Pancreas (tissue), 10 donors: ENCODE measurements at regions not wholly inside any gene's neighbourhood (a gene's known extent, or its start where the extent isn't known, plus 50 kb on each side); places are given as distances from the start of the nearest gene placed in this dataset.

Experiments used
- ATAC-seq, 4 donors: fragments of 200-7000 bp; cut with Tn5 transposase; one replicate each; pipeline versions ENCODE4 v1.8.0 to v1.9.1; 2020; ENCODE audit warnings: mild to moderate bottlenecking in 4 of 4, moderate library complexity in 4 of 4
- DNase-seq, 6 donors: peaks; one replicate each; pipeline ENCODE4 v3.0.0-alpha.2; 2020
- FAIRE-seq: peaks from 2 replicates; lab custom pipeline; 2012; peaks lifted over from hg19 to GRCh38; lab: Jason Lieb, UNC
- H3K27ac ChIP-seq, 4 donors: fragments of 200-600 bp; sonication (generic); 1 replicate in 3 of 4; 2 replicates in 1 of 4; pipeline versions ENCODE4 v1.5.0 to v1.8.0; 2020
- H3K27me3 ChIP-seq, 4 donors: fragments of 200-600 bp; one replicate each; pipeline ENCODE4 v1.8.0; 2021
- H3K36me3 ChIP-seq, 3 donors: fragments of 200-600 bp; sonication (generic) in 1 of 3; one replicate each; pipeline versions ENCODE4 v1.5.0 to v1.8.0; 2020 to 2021
- H3K4me1 ChIP-seq, 3 donors: fragments of 200-600 bp; one replicate each; pipeline ENCODE4 v1.8.0; 2021
- H3K4me3 ChIP-seq, 4 donors: fragments of 200-600 bp; sonication (generic) in 2 of 4; one replicate each; pipeline versions ENCODE4 v1.5.0 to v1.8.0; 2020 to 2021
- H3K9me3 ChIP-seq, 4 donors: fragments of 200-600 bp; one replicate each; pipeline ENCODE4 v1.8.0; 2021
- CTCF ChIP-seq, 4 donors: fragments of 200-600 bp; sonication (generic) in 3 of 4; IDR thresholded peaks; one replicate each; pipeline versions ENCODE4 v1.5.0 to v1.8.0; 2021; ENCODE audit warnings: antibody characterized with exemption in 4 of 4
- WGBS, 2 donors: extraction: QIAGEN DNeasy Blood & Tissue Kit; methylation state at CpG; one replicate each; pipeline ENCODE4 v1.1.7; 2013; 5-methylcytosine and 5-hydroxymethylcytosine counted together
- intact Hi-C, 3 donors: fragments of 100-400 bp; cut with DNase I; formaldehyde crosslinking; loops; one replicate each; pipeline versions ENCODE4 v1.11.1 to v1.14.2; 2022
- donor health status: healthy with polysubstance abuse.
- donor health status: DM: no; HTN: no; CAD: no; lungs with moderate emphysema.
- donor health status: DM: no; HTN: no; CAD: no.
- donor health status: control.
- donor health status: control.
- donor health status: Bipolar disorder and iron deficiency.
- donor health status: DM: yes; HTN: yes; CAD: no.
- donor health status: DM: no; HTN: no; CAD: no.
- donor health status: DM: no; HTN: no; CAD: no.
- donor health status: DM: yes; HTN: yes; CAD: no.

GRCh38 chr5:116355819-116356601 is 218.6 kb downstream of the SEMA6A start:
- Histone ChIP-seq H3K9me3 (no peaks in the 10 kb centered on the region), H3K4me1 (no peaks in the 10 kb centered on the region), H3K4me3 (no peak overlapping the region), H3K27me3 (no peaks in the 10 kb centered on the region), H3K27ac (no peak overlapping the region), H3K36me3 (no peaks in the 10 kb centered on the region)
- TF ChIP-seq CTCF (IDR thresholded peaks at IDR 0.05): no peak
- intact Hi-C loops: no loop called here
- DNase-seq (no peak), ATAC-seq (no peak), FAIRE-seq (no peak)
- WGBS, 2 donors: 83% methylated on average over 6 of the region's 6 CpGs

GRCh38 chr5:116354699-116355098 is 219.9 kb downstream of the SEMA6A start:
- H3K4me1 ChIP-seq: no peaks in the 10 kb centered on the region

GRCh38 chr5:116347657-116348056 is 227.0 kb downstream of the SEMA6A start:
- WGBS, 2 donors: 99 to 100% methylated on average over 1 of the region's 1 CpG
- Histone ChIP-seq H3K4me1 (no peaks in the 10 kb centered on the region), H3K27ac (no peak overlapping the region), H3K27me3 (no peaks in the 10 kb centered on the region), H3K4me3 (no peak overlapping the region), H3K36me3 (no peaks in the 10 kb centered on the region), H3K9me3 (no peaks in the 10 kb centered on the region)
- FAIRE-seq: no peak
- ATAC-seq: no peak
- intact Hi-C loops: no loop called here
- no peak for TF ChIP-seq CTCF (IDR thresholded peaks at IDR 0.05)
- DNase-seq: no peak

More at GRCh38 chr5:116354699-116355098, 219.9 kb downstream of the SEMA6A start:
- TF ChIP-seq CTCF (IDR thresholded peaks at IDR 0.05): no peak
- no peak overlapping the region for H3K4me3 ChIP-seq
- ATAC-seq (no peak), DNase-seq (no peak), FAIRE-seq (no peak)
- H3K9me3 ChIP-seq: no peaks in the 10 kb centered on the region
- no peaks in the 10 kb centered on the region for H3K36me3 ChIP-seq
- no peaks in the 10 kb centered on the region for H3K27me3 ChIP-seq
- no peak overlapping the region for H3K27ac ChIP-seq
- intact Hi-C loops: no loop called here

GRCh38 chr5:116343961-116344360 is 230.7 kb downstream of the SEMA6A start:
- no peaks in the 10 kb centered on the region for H3K4me1 ChIP-seq
- intact Hi-C loops: no loop called here
- H3K4me3 ChIP-seq: no peak overlapping the region
- H3K27ac ChIP-seq: no peak overlapping the region
- H3K27me3 ChIP-seq: no peaks in the 10 kb centered on the region
- H3K9me3 ChIP-seq: no peaks in the 10 kb centered on the region
- TF ChIP-seq CTCF (IDR thresholded peaks at IDR 0.05): no peak
- 77 to 81% methylated on average over 4 of the region's 4 CpGs for WGBS, 2 donors
- ATAC-seq (no peak), FAIRE-seq (no peak), DNase-seq (no peak)
- no peaks in the 10 kb centered on the region for H3K36me3 ChIP-seq
